GM21717 (cell line): ENCODE measurements at regions not wholly inside any gene's neighbourhood (a gene's known extent, or its start where the extent isn't known, plus 50 kb on each side); places are given as distances from the start of the nearest gene placed in this dataset.

ENCODE experiments used
- ATAC-seq: cut with Tn5 transposase; IDR thresholded peaks from one replicate; pipeline ENCODE4 v1.9.1; 2021; ENCODE audit warnings: mild to moderate bottlenecking, moderate library complexity; ENCODE audit not compliant: unreplicated experiment

- ATAC-seq = no peak
Observed at GRCh38 chr2:104432401-104432800, 421.5 kb upstream of the POU3F3 start.

DNA sequence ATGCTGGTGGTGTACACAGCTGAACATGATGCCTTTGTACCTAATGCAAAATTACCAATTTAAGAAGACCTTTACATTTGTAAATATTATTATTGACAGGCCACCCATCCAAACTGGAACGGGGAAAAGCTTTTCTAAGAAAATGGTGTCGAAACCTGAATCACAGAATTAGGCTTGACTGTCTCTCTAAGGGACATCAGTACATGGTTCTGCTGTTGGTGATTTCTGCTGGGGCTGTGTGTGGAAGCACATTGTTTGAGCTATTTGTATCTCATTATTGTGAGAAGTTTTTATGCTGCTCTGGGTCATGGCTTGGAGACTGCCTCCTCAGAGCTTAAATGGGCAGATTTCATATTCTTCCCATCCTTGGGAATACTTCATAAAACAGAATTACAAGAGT, 420.9 kb upstream of the POU3F3 start:
- ATAC-seq = no peak

DNA sequence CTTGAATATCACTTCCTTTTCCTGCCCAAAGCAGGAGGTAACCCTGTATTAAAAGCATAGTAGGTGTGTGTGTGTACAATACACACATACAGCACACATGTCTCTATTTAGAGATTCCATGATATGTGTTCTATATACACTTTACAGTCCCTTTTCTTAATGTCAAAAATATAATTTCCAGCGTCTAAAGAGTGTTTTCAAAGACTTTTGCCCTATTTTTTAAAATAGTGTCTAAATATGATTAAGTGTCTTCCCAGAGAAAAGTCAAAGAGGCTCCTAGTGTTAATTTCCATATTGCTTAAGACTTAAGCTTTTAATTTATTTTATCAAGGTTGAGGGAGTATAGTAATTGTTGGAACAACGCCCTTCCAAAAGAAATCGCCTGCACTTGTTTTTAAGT, 420.3 kb upstream of the POU3F3 start:
- no peak for ATAC-seq

DNA sequence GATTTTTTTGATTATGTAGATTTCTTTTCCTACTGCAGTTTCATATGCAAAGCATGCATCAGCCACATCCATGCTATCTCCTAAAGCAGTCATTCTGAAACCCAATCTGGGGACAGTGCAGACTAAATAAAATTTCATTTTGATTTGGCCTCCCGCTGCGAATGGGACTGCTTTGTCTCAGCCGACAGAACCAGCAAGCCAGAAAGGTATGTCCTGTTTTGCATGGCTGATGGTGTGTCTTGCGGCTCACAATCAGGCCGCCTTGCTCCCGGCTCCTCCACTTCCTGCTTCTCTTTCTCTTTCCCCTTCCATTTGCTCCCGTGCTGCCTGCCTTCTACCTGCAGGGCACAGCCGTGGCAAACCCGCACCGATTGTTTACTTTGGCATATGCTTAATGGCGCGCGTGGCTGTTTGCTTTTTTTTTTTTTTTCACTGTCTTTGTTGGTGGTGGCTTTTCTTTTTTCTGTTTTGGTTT, 419.6 kb upstream of the POU3F3 start:
- peak; percentile 80 for ATAC-seq

- no peak for ATAC-seq
Observed at GRCh38 chr2:104434966-104435365, 418.9 kb upstream of the POU3F3 start.

DNA sequence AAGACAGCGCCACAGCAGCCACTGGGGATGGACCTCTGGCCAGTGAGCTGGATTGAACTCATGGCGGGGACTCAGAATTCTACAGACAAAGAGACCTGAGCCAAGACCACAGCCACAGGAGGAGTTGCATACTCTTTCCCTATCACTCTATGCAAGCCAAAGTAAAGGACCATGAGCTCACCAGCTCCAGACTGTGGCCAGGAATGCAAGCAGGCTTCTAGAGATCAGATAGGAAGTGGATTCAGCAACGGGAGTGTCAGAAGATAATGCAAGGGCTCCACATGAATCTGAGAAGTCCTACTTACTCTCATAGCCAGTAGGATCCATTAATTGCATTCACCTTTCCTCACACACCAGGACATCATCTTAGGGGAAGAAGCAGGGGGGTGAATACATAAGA, 415.4 kb upstream of the POU3F3 start:
- no peak for ATAC-seq

GRCh38 chr2:104443145-104443544, 410.8 kb upstream of the POU3F3 start:
- no peak for ATAC-seq

DNA sequence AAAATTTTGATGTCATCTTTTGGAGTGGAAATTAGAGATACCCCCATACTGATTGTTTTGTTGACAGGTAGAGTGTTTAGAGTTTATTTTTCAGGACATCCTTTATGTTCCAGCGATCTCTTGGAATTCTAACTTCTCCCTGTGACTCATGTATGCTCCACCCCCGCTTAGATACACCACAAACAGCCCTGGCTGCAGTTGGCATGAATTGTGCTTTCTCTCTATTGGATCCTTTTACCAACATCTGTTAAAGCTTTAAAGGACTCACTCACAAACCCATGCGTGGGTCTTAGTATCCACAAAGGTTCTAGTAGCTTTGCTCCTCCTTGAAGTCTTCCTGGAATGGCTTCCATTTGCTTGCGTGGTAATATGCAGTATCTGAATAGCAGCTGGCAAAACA, 409.5 kb upstream of the POU3F3 start:
- ATAC-seq = no peak

DNA sequence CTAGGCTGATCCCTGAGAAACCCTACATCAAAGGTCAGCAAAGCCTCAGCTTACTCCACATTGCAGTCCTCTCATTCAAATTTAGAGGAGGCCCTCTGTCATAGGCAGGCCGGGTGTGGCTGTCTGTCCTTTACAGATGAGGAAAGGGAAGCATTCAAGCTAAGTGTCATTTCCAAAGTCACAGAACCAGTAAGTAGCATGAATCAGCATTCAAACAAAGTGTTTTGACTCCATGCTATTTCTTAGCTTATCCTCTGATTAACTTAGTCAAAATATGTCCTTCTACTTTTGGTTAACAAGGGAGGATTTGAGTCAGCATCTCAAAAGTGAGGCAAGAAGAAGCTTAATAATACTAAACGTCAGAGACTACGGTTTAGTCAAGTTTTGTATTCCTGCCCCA, 409.0 kb upstream of the POU3F3 start:
- no peak for ATAC-seq

DNA sequence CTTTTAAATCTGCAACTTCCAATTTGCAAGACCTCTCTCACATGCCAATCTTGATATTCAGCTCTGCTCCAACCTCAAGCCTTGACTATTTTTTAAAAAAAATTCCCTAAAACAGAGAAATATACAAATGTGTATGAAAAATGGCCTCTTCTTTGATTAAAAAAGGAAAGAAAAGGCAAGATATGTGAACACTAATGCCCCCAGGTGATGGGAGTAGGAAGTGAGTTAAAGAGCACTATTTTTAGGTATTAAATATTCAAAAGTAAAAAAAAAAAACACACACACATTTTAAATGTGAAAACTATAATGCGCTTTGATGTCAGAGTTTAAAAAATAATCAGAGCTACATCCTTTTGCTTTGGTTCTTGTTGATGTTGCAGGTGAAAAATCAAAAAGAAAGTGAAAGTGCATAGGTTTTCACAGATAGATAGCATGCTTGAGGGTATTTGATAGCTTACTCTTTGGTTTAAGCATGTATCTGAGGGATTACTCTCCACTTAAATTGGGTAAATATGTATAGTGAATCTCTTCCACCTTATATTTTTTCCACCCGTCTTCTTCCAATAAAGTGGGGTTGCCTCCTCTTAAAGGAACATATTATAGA, 406.0 kb upstream of the POU3F3 start:
- ATAC-seq = no peak

DNA sequence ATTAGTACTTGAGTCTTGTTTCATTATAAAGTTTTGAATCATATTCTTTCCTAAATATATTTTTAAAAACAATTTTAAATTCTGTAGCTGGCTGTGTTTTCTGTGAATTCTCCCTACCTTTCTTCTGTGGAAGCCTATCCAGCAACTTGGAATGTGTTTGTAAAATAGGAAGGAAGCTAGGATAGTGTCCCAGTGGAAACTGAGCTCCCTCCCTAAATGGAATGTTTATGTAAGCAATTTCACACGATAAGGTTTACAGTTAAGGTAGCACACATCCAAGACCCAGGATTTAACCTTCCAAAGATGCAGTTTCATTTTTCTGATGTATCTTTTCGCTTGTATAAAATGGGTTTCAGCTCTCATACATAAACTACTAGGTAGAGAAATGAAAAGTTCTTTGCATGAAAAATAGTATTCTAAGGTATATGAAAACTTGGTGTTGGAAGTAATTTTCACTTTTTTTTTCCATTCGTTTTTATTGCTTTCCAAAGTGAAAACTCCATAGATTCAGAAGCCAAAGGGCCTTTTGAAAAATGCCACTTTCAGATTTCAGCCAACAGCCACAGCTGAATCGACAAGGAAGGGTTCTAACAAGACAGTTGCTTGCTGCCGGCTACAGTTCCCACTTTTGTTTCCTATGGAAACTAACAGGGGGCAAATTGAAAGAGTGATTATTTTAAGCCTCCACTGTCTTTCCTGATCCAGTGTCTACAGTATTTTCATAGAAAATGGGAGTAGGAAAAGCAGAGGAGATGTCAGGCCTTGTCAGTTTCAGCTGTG, 405.1 kb upstream of the POU3F3 start:
- ATAC-seq = no peak

- ATAC-seq = no peak
Observed at GRCh38 chr2:104452558-104452957, 401.4 kb upstream of the POU3F3 start.

GRCh38 chr2:104462731-104463130, 391.2 kb upstream of the POU3F3 start:
- ATAC-seq = no peak

DNA sequence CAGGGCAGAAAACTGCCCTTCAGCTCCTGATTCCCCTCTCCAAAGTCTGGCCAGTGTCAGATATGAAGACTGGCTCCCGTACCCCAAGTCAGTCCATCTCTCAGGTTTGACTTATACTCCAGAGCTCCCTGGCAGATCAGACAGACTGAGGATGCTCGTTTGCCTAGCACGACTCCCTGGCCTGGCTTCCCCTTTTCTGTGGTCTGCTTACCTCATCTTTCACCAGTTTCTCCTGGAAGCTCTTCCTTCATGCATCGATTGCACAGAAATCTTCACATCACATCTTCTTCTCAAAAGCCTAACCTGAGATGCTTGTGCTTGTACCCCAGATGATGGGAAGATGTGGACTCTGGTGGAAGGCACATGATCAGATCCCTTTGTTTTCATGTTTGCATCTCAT, 387.9 kb upstream of the POU3F3 start:
- ATAC-seq = no peak

- no peak for ATAC-seq
Observed at GRCh38 chr2:104468846-104469245, 385.1 kb upstream of the POU3F3 start.

DNA sequence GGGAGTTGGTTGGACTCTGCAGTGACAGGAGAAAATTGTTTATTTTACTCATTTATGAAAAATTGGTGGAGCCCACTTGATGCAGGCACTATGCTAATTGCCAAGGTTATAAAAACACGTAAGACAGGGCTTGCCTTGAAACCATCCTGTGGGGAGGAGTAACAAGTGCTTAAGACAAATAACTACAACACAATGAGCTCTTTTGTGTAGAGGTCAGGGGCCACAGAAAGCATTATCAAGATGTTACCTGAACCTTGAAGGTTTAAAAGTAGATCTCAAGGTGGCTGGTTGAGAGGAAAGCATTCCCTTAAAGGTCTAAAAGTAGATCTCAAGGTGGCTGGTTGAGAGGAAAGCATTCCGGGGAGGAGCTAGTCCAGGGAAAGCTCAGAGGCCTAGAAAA, 381.8 kb upstream of the POU3F3 start:
- no peak for ATAC-seq

- ATAC-seq = no peak
Observed at GRCh38 chr2:104473546-104473945, 380.4 kb upstream of the POU3F3 start.

DNA sequence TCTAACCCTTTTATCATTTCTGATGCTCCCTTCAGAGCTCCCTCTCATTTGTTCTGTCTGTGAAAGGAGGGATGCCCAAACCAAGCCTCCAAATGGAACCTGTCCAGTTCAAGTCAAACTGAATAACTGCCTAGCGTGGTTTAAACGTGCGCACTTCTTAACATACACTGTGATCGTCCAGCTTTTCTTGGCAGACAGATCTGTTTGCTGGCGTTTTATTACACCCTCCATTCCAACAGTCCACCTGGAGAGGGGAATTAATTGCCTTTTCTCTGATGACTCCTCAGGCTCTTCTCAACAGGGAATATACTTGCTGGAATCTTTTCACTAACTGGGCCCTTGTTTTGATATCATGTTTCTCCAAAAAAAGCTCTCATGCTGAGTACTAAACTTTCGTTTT, 379.2 kb upstream of the POU3F3 start:
- no peak for ATAC-seq

- ATAC-seq = no peak
Observed at GRCh38 chr2:104476075-104476474, 377.8 kb upstream of the POU3F3 start.

- no peak for ATAC-seq
Observed at GRCh38 chr2:104476563-104476988, 377.3 kb upstream of the POU3F3 start.

- ATAC-seq = no peak
Observed at GRCh38 chr2:104481341-104481740, 372.6 kb upstream of the POU3F3 start.

DNA sequence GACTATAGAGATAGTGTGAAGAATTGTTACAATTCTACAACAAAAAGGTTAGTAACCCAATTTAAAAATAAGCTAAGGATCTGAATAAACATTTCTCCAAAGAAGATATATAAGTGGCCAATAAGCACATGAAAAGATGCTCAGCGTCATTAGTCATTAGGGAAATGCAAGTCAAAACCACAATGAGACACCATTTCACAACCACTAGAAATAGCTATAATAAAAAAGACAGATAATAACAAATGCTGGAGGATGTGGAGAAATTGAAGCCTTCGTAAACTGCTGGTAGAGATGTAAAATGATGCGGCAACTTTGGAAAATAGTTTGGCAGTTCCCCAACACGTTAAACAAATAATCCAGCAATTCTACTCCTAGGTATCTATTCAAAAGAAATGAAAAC, 366.5 kb upstream of the POU3F3 start:
- ATAC-seq = no peak

GRCh38 chr2:104493698-104494097, 360.2 kb upstream of the POU3F3 start:
- ATAC-seq = no peak
